ENCODE measurements at regions not wholly inside any gene's neighbourhood (a gene's known extent, or its start where the extent isn't known, plus 50 kb on each side); places are given as distances from the start of the nearest gene placed in this dataset.

DNA sequence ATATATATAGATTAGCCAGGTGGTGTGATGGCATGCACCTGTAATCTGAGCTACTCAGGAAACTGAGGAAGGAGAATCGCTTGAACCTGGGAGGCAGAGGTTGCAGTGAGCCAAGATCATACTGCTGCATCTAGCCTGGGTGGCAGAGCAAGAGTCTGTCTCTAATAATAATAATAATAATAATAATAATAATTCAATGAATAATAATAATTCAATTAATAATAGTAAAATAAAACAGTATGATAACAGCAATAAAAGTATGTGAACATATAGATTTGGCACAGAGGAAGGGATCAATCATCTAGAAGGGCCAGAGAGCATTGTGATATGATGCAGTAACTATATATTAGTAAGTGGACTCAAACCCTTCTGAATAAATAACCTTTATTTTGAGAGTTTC, 314.5 kb upstream of the COL8A1 start:
- in situ Hi-C loops (cut with HindIII; ENCODE audit: extremely low pct_ligation_motif_present, low pct_unique_long_range_greater_than_20kb): no loop called here
- FAIRE-seq (no peak), DNase-seq (ENCODE audit: low spot score) (no peak), ATAC-seq (no peak)
- H3K27ac ChIP-seq (ENCODE audit: extremely low read length, insufficient read depth, low read length): no peak overlapping the region
- WGBS (ENCODE audit: low lambda C conversion rate): 0% methylated on average over 1 of the region's 1 CpG
- intact Hi-C loops (cut with micrococcal nuclease; ENCODE audit: unreplicated experiment): no loop called here
- H2AFZ ChIP-seq (ENCODE audit: low read length): no peak overlapping the region
- no peaks in the 10 kb centered on the region for H3K36me3 ChIP-seq (replicated peaks in 1 of 2; ENCODE audit: control insufficient read depth in 1 of 2, insufficient read depth in 2 of 2, low read length in 2 of 2)
- H4K20me1 ChIP-seq (ENCODE audit: insufficient read depth, low read length): no peaks in the 10 kb centered on the region
- no peaks in the 10 kb centered on the region for H3K9me3 ChIP-seq (ENCODE audit: low read length)
- no peaks in the 10 kb centered on the region for H3K4me1 ChIP-seq (ENCODE audit: insufficient read depth, low read length)
- no peak overlapping the region for H3K4me3 ChIP-seq (replicated peaks in 1 of 3; ENCODE audit: insufficient read depth in 1 of 3, low read depth in 2 of 3, low read length in 3 of 3)
- BruUV-seq (replicated peaks): no TSS peak
- H3K27me3 ChIP-seq (ENCODE audit: control insufficient read depth in 1 of 2, insufficient read depth in 2 of 2, low read length in 2 of 2): no peaks in the 10 kb centered on the region
- ChIA-PET CTCF (ENCODE audit: low intra/inter-chr PET ratio, low total read pairs) (no interaction called here), POLR2A (no interaction called here)
- H3K9ac ChIP-seq (ENCODE audit: insufficient read depth, low read depth, low read length): no peak overlapping the region
- no peaks in the 10 kb centered on the region for H3K79me2 ChIP-seq (ENCODE audit: insufficient read depth, low read length)
- no peak overlapping the region for H3K4me2 ChIP-seq (ENCODE audit: low read depth, low read length)
- TF ChIP-seq SMC3 (IDR thresholded peaks at IDR 0.05; ENCODE audit: low read length): no peak
- no peak for TF ChIP-seq MAZ (IDR thresholded peaks at IDR 0.05; ENCODE audit: borderline replicate concordance, low read depth, low read length)
- no peak for TF ChIP-seq MAZ (CRISPR knock-in tag; IDR thresholded peaks at IDR 0.05; ENCODE audit: low read depth)
- no peak for TF ChIP-seq ZNF362 (CRISPR knock-in tag; IDR thresholded peaks at IDR 0.05; ENCODE audit: borderline replicate concordance)
- TF ChIP-seq MIXL1 (CRISPR knock-in tag; IDR thresholded peaks at IDR 0.05): no peak
- TF ChIP-seq ZBTB42 (CRISPR knock-in tag; IDR thresholded peaks at IDR 0.05): no peak
- TF ChIP-seq ZNF253 (CRISPR knock-in tag; IDR thresholded peaks at IDR 0.05; ENCODE audit: borderline replicate concordance): no peak
- no peak for TF ChIP-seq U2AF1 (optimal IDR thresholded peaks at IDR 0.05; ENCODE audit: low read depth, low read length)
- TF ChIP-seq, protein P1, sequence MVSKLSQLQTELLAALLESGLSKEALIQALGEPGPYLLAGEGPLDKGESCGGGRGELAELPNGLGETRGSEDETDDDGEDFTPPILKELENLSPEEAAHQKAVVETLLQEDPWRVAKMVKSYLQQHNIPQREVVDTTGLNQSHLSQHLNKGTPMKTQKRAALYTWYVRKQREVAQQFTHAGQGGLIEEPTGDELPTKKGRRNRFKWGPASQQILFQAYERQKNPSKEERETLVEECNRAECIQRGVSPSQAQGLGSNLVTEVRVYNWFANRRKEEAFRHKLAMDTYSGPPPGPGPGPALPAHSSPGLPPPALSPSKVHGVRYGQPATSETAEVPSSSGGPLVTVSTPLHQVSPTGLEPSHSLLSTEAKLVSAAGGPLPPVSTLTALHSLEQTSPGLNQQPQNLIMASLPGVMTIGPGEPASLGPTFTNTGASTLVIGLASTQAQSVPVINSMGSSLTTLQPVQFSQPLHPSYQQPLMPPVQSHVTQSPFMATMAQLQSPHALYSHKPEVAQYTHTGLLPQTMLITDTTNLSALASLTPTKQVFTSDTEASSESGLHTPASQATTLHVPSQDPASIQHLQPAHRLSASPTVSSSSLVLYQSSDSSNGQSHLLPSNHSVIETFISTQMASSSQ (IDR thresholded peaks at IDR 0.05; ENCODE audit: low read depth): no peak
- TF ChIP-seq, protein P1 (CRISPR knock-in tag; IDR thresholded peaks at IDR 0.05; ENCODE audit: borderline replicate concordance): no peak
- TF ChIP-seq E2F2 (CRISPR knock-in tag; IDR thresholded peaks at IDR 0.05; ENCODE audit: borderline replicate concordance): no peak
- TF ChIP-seq ZNF180 (CRISPR knock-in tag; IDR thresholded peaks at IDR 0.05; ENCODE audit: borderline replicate concordance, low read depth): no peak
- no peak for TF ChIP-seq GATA4 (IDR thresholded peaks at IDR 0.05; ENCODE audit: borderline replicate concordance, low read depth)
- TF ChIP-seq, protein P2, sequence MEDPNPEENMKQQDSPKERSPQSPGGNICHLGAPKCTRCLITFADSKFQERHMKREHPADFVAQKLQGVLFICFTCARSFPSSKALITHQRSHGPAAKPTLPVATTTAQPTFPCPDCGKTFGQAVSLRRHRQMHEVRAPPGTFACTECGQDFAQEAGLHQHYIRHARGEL (CRISPR knock-in tag; IDR thresholded peaks at IDR 0.05): no peak
- no peak for TF ChIP-seq ZNF629 (CRISPR knock-in tag; conservative IDR thresholded peaks at IDR 0.05)
- TF ChIP-seq CREB1 (IDR thresholded peaks at IDR 0.05): no peak
- no peak for TF ChIP-seq CREB1 (CRISPR knock-in tag; IDR thresholded peaks at IDR 0.05)
- TF ChIP-seq ZNF841 (CRISPR knock-in tag; IDR thresholded peaks at IDR 0.05; ENCODE audit: borderline replicate concordance): no peak
- TF ChIP-seq CEBPB (IDR thresholded peaks at IDR 0.05; ENCODE audit: borderline replicate concordance, low read depth, low read length): no peak

Data from HepG2 (cell line).